Lower lobe of right lung (tissue), 2 donors: ENCODE measurements at regions not wholly inside any gene's neighbourhood (a gene's known extent, or its start where the extent isn't known, plus 50 kb on each side); places are given as distances from the start of the nearest gene placed in this dataset.

ENCODE experiments used
- ATAC-seq, 2 donors: fragments of 200-7000 bp; cut with Tn5 transposase; one replicate each; pipeline ENCODE4 v1.9.1; 2020 to 2022; ENCODE audit warnings: mild to moderate bottlenecking in 2 of 2, moderate library complexity in 2 of 2
- DNase-seq: peaks from one replicate; pipeline ENCODE4 v3.0.0-alpha.2; 2020
- H3K27ac ChIP-seq: fragments of 200-600 bp; one replicate; pipeline ENCODE4 v1.8.0; 2022
- H3K27me3 ChIP-seq: fragments of 200-600 bp; one replicate; pipeline ENCODE4 v1.8.0; 2022; ENCODE audit warnings: low read depth
- H3K36me3 ChIP-seq: fragments of 200-600 bp; one replicate; pipeline ENCODE4 v1.8.0; 2022; ENCODE audit warnings: mild to moderate bottlenecking
- H3K4me1 ChIP-seq: fragments of 200-600 bp; one replicate; pipeline ENCODE4 v1.8.0; 2022
- H3K4me3 ChIP-seq: fragments of 200-600 bp; one replicate; pipeline ENCODE4 v1.8.0; 2022; ENCODE audit warnings: mild to moderate bottlenecking
- H3K9me3 ChIP-seq: fragments of 200-600 bp; one replicate; pipeline ENCODE4 v1.8.0; 2022
- CTCF ChIP-seq: fragments of 200-600 bp; IDR thresholded peaks from one replicate; pipeline ENCODE4 v1.8.0; 2022; ENCODE audit warnings: antibody characterized with exemption, mild to moderate bottlenecking
- intact Hi-C: fragments of 100-400 bp; cut with DNase I; formaldehyde crosslinking; loops from one replicate; pipeline ENCODE4 v1.11.0; 2022
- donor health status: DM: no; HTN: yes; CAD: no; lungs with severe emphysema.

- ATAC-seq = no peak
- no peak for TF ChIP-seq CTCF
- no peak overlapping the region for H3K27ac ChIP-seq
- no peak overlapping the region for H3K4me3 ChIP-seq
- H3K4me1 ChIP-seq = no peaks in the 10 kb centered on the region
- H3K9me3 ChIP-seq = no peaks in the 10 kb centered on the region
- H3K36me3 ChIP-seq = no peaks in the 10 kb centered on the region
- intact Hi-C loops = no loop called here
- no peaks in the 10 kb centered on the region for H3K27me3 ChIP-seq
- DNase-seq = no peak
These were observed 431.2 kb upstream of the PDE3A start for GRCh38 chr12:19937161-19937560.

- H3K27me3 ChIP-seq = no peaks in the 10 kb centered on the region
- H3K9me3 ChIP-seq = no peaks in the 10 kb centered on the region
- H3K27ac ChIP-seq = no peak overlapping the region
- no peak for TF ChIP-seq CTCF
- ATAC-seq = no peak
- no peak for DNase-seq
- H3K4me1 ChIP-seq = no peaks in the 10 kb centered on the region
- H3K4me3 ChIP-seq = no peak overlapping the region
- intact Hi-C loops = no loop called here
- no peaks in the 10 kb centered on the region for H3K36me3 ChIP-seq
These were observed 430.3 kb upstream of the PDE3A start for GRCh38 chr12:19938031-19938430.

GRCh38 chr12:19938491-19938890 is 429.8 kb upstream of the PDE3A start:
- TF ChIP-seq CTCF = no peak
- no peaks in the 10 kb centered on the region for H3K9me3 ChIP-seq
- ATAC-seq (no peak), DNase-seq (no peak)
- intact Hi-C loops = no loop called here
- H3K36me3 ChIP-seq = no peaks in the 10 kb centered on the region
- no peak overlapping the region for H3K4me3 ChIP-seq
- no peaks in the 10 kb centered on the region for H3K27me3 ChIP-seq
- H3K27ac ChIP-seq = no peak overlapping the region
- H3K4me1 ChIP-seq = no peaks in the 10 kb centered on the region

GRCh38 chr12:19940267-19940666 is 428.1 kb upstream of the PDE3A start:
- no peaks in the 10 kb centered on the region for H3K4me1 ChIP-seq
- TF ChIP-seq CTCF = no peak
- ATAC-seq (no peak), DNase-seq (no peak)
- no peaks in the 10 kb centered on the region for H3K36me3 ChIP-seq
- no peaks in the 10 kb centered on the region for H3K9me3 ChIP-seq
- intact Hi-C loops = no loop called here
- no peak overlapping the region for H3K27ac ChIP-seq
- H3K4me3 ChIP-seq = no peak overlapping the region
- no peaks in the 10 kb centered on the region for H3K27me3 ChIP-seq

- H3K4me3 ChIP-seq = no peak overlapping the region
- no peaks in the 10 kb centered on the region for H3K36me3 ChIP-seq
- intact Hi-C loops = no loop called here
- no peaks in the 10 kb centered on the region for H3K27me3 ChIP-seq
- no peaks in the 10 kb centered on the region for H3K9me3 ChIP-seq
- no peak for ATAC-seq
- no peak overlapping the region for H3K27ac ChIP-seq
- DNase-seq = peak; percentile 30
- no peaks in the 10 kb centered on the region for H3K4me1 ChIP-seq
- no peak for TF ChIP-seq CTCF
These were observed 427.2 kb upstream of the PDE3A start for GRCh38 chr12:19941096-19941495.
